PC-9 (cell line): ENCODE measurements at regions not wholly inside any gene's neighbourhood (a gene's known extent, or its start where the extent isn't known, plus 50 kb on each side); places are given as distances from the start of the nearest gene placed in this dataset.

Experiments used
- EZH2 ChIP-seq: fragments of 200-600 bp; sonication (generic); IDR thresholded peaks from 2 replicates; pipeline ENCODE4 v1.8.0; 2017; ENCODE audit warnings: antibody characterized with exemption, low read depth
- TF ChIP-seq, protein P1 (sequence below): fragments of 200-600 bp; sonication (generic); conservative IDR thresholded peaks from 2 replicates; pipeline ENCODE4 v1.6.1; 2017; ENCODE audit warnings: mixed run types, antibody characterized with exemption, mild to moderate bottlenecking, moderate library complexity

DNA sequence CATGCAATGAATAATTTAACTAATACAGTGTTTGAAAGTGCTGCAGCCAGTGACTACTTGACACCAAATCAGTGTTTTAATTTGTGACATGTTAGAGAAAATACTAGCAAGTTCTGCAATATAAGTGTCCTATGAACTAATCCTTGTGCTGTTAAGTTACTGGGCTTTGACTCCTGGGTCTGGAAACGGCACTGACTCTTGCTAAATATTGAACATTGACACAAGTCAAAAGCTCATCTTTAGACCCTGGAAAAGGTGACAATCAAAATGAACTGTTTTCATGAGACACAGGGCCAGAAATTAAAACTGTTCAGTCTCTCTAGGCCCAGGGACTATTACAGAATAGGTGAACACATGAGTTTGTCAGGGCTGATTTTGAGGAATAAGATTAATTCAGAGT lies 268.1 kb downstream of the IPO8 start:
- TF ChIP-seq, protein P1, sequence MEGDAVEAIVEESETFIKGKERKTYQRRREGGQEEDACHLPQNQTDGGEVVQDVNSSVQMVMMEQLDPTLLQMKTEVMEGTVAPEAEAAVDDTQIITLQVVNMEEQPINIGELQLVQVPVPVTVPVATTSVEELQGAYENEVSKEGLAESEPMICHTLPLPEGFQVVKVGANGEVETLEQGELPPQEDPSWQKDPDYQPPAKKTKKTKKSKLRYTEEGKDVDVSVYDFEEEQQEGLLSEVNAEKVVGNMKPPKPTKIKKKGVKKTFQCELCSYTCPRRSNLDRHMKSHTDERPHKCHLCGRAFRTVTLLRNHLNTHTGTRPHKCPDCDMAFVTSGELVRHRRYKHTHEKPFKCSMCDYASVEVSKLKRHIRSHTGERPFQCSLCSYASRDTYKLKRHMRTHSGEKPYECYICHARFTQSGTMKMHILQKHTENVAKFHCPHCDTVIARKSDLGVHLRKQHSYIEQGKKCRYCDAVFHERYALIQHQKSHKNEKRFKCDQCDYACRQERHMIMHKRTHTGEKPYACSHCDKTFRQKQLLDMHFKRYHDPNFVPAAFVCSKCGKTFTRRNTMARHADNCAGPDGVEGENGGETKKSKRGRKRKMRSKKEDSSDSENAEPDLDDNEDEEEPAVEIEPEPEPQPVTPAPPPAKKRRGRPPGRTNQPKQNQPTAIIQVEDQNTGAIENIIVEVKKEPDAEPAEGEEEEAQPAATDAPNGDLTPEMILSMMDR: no peak
- no peak for TF ChIP-seq EZH2
